Central memory CD8-positive, alpha-beta T cell (primary cell): ENCODE measurements at regions not wholly inside any gene's neighbourhood (a gene's known extent, or its start where the extent isn't known, plus 50 kb on each side); places are given as distances from the start of the nearest gene placed in this dataset.

ENCODE experiments used
- ATAC-seq: fragments of 150-1000 bp; cut with Tn5 transposase; replicated peaks from 2 replicates; pipeline ENCODE4 v1.10.0; 2022; ENCODE audit warnings: mild to moderate bottlenecking, moderate FRiP score, moderate number of reproducible peaks; ENCODE audit not compliant: poor library complexity, severe bottlenecking; ENCODE audit errors: extremely low read depth
- DNase-seq, 2 donors: peaks; one replicate each; pipeline ENCODE4 v3.0.0; 2021; ENCODE audit warnings: low spot score in 2 of 2
- H3K27ac Mint-ChIP-seq: one replicate; pipeline ENCODE4 v1.8.0; 2022; ENCODE audit warnings: low read depth, mild to moderate bottlenecking, moderate library complexity, mixed read lengths
- H3K27me3 Mint-ChIP-seq: one replicate; pipeline ENCODE4 v1.8.0; 2022; ENCODE audit warnings: mixed read lengths
- H3K36me3 Mint-ChIP-seq: one replicate; pipeline ENCODE4 v1.8.0; 2022; ENCODE audit warnings: mild to moderate bottlenecking, moderate library complexity, mixed read lengths; ENCODE audit not compliant: insufficient read depth
- H3K4me1 Mint-ChIP-seq: one replicate; pipeline ENCODE4 v1.8.0; 2022; ENCODE audit warnings: mixed read lengths
- H3K4me3 Mint-ChIP-seq: one replicate; pipeline ENCODE4 v1.8.0; 2022; ENCODE audit warnings: mild to moderate bottlenecking, moderate library complexity, mixed read lengths
- H3K9me3 Mint-ChIP-seq: one replicate; pipeline ENCODE4 v1.8.0; 2022; ENCODE audit warnings: mixed read lengths

DNA sequence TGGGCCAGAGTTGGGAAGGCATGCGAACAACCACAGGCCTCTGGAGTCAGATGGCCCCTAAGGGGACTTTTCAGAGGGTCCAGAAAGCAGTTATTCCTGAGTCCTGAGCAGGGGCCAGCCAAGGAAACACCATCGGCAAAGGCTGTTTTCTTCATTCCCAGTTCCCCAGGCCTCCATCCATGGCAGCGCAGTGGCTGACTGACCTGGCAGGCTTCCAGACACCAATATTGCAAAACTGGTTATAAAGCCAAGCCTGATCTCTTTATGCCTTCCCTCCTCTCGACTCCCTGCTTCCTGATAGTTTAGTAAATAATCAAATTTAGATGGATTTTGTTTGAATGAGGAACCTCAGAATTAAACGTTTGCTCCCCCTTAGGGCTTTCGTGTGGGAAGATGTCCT is 133.4 kb upstream of the ITGA6 start:
- no peak overlapping the region for H3K27ac Mint-ChIP-seq
- no peak overlapping the region for H3K4me3 Mint-ChIP-seq
- H3K27me3 Mint-ChIP-seq: peaks cover 37% of the 10 kb centered on the region
- ATAC-seq (no peak), DNase-seq (no peak)
- H3K9me3 Mint-ChIP-seq: no peaks in the 10 kb centered on the region
- no peaks in the 10 kb centered on the region for H3K36me3 Mint-ChIP-seq
- H3K4me1 Mint-ChIP-seq: no peaks in the 10 kb centered on the region

DNA sequence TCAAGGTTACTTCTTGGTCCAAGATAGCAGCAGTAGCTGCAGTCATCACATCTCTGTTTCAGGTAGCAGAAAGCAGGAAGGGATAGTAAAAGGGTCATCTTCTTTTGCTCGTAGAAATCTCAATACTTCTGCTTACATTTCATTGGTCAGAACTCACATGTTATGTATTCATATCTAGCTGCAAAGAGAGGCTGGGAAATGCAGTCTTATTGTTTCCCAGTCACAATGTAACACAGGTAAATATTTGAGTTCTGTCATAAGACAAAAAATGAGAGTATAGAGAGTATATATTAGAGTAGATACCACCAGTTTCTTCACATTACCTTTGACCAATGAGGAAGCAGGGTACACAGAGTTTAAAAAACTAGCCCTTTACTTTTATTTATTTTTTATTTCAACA is 132.4 kb upstream of the ITGA6 start:
- DNase-seq: no peak
- peaks cover 47% of the 10 kb centered on the region for H3K27me3 Mint-ChIP-seq
- H3K4me3 Mint-ChIP-seq: no peak overlapping the region

DNA sequence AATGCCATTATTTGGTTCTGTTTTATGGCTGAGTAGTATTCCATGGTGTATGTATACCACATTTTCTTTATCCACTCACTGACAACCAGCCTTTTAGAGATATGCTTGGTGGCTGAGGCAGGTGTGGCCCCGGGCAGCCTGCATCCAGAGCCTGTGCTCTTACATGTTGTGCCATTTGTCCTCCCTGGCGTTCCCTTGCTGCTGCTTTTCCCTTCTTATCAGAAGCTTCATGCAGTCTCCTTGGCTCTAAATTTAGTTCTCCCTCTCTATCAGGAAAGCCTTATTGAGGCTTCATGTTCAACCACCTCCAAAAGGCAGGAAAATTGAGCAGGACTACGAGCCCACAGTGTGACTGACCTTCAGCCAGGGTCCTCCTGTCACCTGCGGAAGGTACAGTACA is 131.7 kb upstream of the ITGA6 start:
- no peak overlapping the region for H3K27ac Mint-ChIP-seq
- H3K36me3 Mint-ChIP-seq: no peaks in the 10 kb centered on the region
- ATAC-seq: no peak
- H3K4me1 Mint-ChIP-seq: no peaks in the 10 kb centered on the region
- no peak for DNase-seq
- H3K9me3 Mint-ChIP-seq: no peaks in the 10 kb centered on the region
- H3K27me3 Mint-ChIP-seq: peaks cover 54% of the 10 kb centered on the region
- no peak overlapping the region for H3K4me3 Mint-ChIP-seq

More for the DNA sequence above, 132.4 kb upstream of the ITGA6 start:
- no peak for ATAC-seq
- Mint-ChIP-seq H3K9me3 (no peaks in the 10 kb centered on the region), H3K36me3 (no peaks in the 10 kb centered on the region), H3K4me1 (no peaks in the 10 kb centered on the region), H3K27ac (no peak overlapping the region)

DNA sequence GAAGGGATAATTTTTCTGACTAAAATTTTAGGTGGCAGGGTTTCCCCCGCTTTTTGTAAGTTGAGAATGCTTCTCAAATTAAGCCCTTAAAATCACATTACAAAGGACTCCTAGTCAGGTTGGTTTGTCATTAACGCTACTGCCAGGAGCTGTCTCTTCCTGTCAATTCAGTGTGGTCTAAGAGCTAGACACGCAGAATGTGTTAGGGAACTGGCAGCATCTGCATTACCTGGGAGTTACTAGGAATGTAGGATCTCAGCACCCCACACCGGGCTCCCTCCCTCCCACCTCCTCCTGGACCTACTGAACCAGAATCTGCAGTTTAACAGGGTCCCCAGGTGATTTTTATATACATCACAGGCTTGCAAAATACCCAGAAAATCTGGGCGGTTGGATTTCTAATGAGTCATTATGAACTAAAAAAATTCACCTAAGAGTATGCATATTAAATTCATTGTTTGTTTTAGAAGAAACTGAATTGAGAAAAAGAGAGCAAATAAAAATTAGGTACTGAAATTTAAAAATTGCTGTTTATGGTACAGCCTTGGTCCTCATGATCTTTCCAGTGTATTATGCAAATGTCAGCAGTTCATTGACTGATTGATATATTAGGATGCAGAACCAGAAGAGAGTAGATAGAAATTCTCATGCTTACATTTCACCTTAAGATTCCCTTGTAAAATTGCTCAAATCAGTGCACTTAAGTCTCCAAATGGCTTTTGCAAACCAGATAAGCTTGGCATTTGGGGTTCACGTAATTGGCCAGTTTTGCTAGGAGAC is 130.9 kb upstream of the ITGA6 start:
- no peak overlapping the region for H3K4me3 Mint-ChIP-seq
- DNase-seq (no peak), ATAC-seq (no peak)
- H3K27ac Mint-ChIP-seq: no peak overlapping the region
- no peaks in the 10 kb centered on the region for H3K36me3 Mint-ChIP-seq
- peaks cover 62% of the 10 kb centered on the region for H3K27me3 Mint-ChIP-seq
- no peaks in the 10 kb centered on the region for H3K4me1 Mint-ChIP-seq
- no peaks in the 10 kb centered on the region for H3K9me3 Mint-ChIP-seq

DNA sequence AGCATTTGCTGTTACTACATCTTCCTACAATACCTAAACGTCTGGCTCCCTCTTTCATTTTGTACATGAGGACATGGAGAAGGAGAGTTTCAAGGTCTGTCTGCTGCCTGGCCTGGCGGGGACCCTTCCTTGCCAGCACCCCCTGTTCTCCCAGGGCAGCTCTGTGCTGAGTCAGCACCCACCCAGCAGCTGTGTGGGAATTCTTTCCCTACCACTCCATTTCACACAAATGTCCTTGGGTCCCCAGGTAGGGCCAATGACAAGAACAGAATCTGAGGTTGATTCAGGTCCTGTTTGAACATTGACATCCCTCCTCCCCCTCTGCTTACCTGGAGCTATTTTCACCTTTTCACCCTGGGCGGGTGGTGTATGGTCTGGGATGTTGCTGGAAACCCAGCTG is 129.9 kb upstream of the ITGA6 start:
- ATAC-seq: no peak

DNA sequence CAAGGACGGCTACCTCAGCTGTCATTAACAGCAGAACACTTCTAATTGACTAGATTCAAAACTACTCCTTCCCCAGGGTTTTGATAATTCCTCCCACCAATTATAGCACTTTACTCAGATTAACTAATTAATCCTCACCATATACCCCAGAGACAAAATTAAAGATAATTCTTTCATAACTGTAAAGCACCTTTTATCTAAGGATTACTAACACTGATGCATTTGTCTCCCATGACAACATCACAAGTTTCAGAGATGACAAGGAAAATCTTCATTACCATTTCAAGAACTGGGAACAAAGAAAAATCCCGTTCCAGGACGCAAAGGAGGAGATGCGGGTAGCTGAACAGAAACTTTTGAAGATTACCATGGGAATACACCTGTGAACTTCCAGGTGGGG is 129.4 kb upstream of the ITGA6 start:
- H3K4me1 Mint-ChIP-seq: no peaks in the 10 kb centered on the region
- no peak overlapping the region for H3K4me3 Mint-ChIP-seq
- DNase-seq (no peak), ATAC-seq (no peak)
- H3K27ac Mint-ChIP-seq: no peak overlapping the region
- H3K27me3 Mint-ChIP-seq: peaks cover 75% of the 10 kb centered on the region
- no peaks in the 10 kb centered on the region for H3K9me3 Mint-ChIP-seq
- H3K36me3 Mint-ChIP-seq: no peaks in the 10 kb centered on the region

More for the DNA sequence above, 129.9 kb upstream of the ITGA6 start:
- H3K4me1 Mint-ChIP-seq: no peaks in the 10 kb centered on the region
- H3K27me3 Mint-ChIP-seq: peaks cover 71% of the 10 kb centered on the region
- H3K4me3 Mint-ChIP-seq: no peak overlapping the region
- H3K36me3 Mint-ChIP-seq: no peaks in the 10 kb centered on the region
- no peak overlapping the region for H3K27ac Mint-ChIP-seq
- no peak for DNase-seq
- H3K9me3 Mint-ChIP-seq: no peaks in the 10 kb centered on the region

DNA sequence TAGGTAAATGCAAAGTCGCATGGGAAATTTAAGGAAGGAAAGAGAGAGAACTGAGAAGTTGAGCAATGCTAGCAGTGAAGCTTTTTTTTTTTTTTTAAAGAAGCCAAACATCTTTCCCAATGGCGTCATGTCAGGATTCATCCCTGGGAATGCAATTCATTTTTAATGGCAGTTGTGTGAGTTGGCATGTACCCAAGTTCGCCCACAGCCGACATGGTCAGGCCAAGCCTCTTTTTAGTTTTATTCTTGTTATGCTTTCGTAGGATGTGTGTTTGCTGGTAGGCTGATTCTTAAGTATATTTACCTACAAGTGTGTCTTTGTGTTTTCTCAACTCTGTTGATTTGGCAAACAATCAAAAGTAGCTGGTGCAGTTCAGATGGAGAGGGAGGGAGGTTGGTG is 127.6 kb upstream of the ITGA6 start:
- Mint-ChIP-seq H3K9me3 (no peaks in the 10 kb centered on the region), H3K4me3 (no peak overlapping the region), H3K36me3 (no peaks in the 10 kb centered on the region), H3K27me3 (peaks cover 93% of the 10 kb centered on the region), H3K4me1 (no peaks in the 10 kb centered on the region), H3K27ac (no peak overlapping the region)
- no peak for ATAC-seq
- DNase-seq: no peak

DNA sequence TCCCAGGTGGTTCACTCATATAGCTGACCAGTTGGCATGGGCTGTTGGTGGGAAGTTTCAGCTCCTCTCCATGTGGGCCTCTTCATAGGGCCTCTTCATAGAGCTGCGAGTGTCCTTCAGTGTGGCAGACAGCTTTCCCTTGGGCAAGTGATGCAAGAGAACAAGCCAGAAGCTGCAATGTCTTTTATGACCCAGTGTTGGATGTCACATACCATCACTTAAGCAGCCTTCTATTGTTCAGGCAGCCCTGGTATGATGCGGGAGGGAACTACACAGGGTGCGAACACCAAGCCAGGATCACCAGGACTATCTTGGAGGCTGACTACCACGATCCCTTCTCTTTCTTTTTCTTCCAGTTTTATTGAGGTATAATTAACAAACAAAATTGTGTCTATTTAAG is 126.5 kb upstream of the ITGA6 start:
- H3K4me1 Mint-ChIP-seq: no peaks in the 10 kb centered on the region
- H3K27ac Mint-ChIP-seq: no peak overlapping the region
- H3K4me3 Mint-ChIP-seq: no peak overlapping the region
- H3K9me3 Mint-ChIP-seq: no peaks in the 10 kb centered on the region
- H3K27me3 Mint-ChIP-seq: peaks cover 92% of the 10 kb centered on the region
- ATAC-seq (no peak), DNase-seq (no peak)
- H3K36me3 Mint-ChIP-seq: no peaks in the 10 kb centered on the region

DNA sequence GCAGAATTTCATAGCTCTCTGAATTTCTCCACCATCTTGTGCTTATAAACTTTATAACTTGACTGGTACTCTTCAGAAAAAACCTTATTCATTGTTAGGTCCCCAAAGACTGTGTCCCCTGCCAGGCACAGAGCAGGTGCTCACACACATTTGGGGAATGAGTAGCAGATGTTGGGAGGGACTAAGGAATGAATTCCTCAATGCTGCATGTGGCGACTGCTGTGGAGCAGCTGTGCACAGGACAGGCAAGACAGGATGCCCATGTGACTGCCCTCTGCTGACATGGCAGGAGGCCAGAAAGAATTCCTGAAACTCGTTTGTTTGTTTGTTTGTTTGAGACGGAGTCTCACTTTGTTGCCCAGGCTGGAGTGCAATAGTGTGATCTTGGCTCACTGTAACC is 122.3 kb upstream of the ITGA6 start:
- Mint-ChIP-seq H3K36me3 (no peaks in the 10 kb centered on the region), H3K9me3 (no peaks in the 10 kb centered on the region), H3K27ac (no peak overlapping the region), H3K4me1 (no peaks in the 10 kb centered on the region), H3K27me3 (peaks cover 58% of the 10 kb centered on the region), H3K4me3 (no peak overlapping the region)
- no peak for ATAC-seq
- no peak for DNase-seq

DNA sequence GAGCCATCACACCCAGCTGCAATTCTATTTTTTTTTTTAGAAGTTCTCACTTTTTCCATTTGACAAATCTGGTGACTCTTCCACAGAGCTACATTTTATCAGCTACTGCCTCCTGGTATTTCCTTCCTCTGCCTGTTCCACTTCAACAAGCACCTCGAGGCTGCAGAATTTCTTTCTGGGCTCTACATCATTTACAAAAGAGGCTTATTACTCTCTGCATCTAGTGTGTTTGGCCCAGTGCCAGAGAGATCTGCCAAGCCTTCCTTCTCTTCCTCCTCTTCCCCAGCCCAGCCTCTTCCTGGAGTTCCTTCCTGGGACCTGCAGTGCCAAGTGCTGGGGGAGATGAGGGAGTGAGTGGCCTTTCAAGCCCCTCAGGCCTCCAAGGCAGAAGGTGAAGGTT is 119.6 kb upstream of the ITGA6 start:
- no peak for DNase-seq
- no peak overlapping the region for H3K4me3 Mint-ChIP-seq
- peaks cover 34% of the 10 kb centered on the region for H3K27me3 Mint-ChIP-seq
- H3K36me3 Mint-ChIP-seq: no peaks in the 10 kb centered on the region
- H3K27ac Mint-ChIP-seq: no peak overlapping the region
- H3K9me3 Mint-ChIP-seq: no peaks in the 10 kb centered on the region
- H3K4me1 Mint-ChIP-seq: no peaks in the 10 kb centered on the region
- ATAC-seq: no peak

DNA sequence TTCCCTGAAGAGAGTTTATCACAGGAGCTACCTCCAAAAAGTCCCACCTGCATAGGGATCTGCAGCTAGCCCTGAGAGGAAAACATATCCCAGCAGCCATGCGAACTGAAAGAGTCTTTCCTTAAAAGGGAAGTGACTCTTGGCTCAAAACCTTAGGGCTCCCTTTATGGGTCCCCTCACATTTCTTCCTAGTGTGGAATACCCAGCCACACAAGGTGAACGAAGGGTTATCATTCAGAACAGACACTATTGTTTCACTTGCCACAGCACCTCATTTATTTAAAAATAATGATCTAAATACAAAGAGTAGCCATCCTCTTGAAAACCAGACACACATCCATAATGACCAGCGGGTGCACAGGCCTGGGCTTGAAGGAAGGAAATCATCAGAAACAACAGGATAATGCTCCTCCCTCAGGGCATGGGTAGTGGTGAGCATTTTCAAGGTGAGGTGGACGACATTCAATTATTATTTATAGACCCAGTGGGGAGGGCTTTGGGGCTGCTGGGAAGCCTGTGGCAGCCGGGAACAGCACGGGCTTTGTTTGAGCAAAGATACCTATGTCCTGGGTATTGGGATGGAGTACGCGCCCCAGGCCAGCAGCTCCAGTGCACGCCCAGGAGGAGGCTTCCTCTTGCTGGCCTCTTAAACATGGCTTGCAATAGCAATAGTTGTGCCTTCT is 119.0 kb upstream of the ITGA6 start:
- no peak overlapping the region for H3K27ac Mint-ChIP-seq
- no peak overlapping the region for H3K4me3 Mint-ChIP-seq
- DNase-seq (no peak), ATAC-seq (no peak)
- no peaks in the 10 kb centered on the region for H3K4me1 Mint-ChIP-seq
- no peaks in the 10 kb centered on the region for H3K9me3 Mint-ChIP-seq
- peaks cover 34% of the 10 kb centered on the region for H3K27me3 Mint-ChIP-seq
- no peaks in the 10 kb centered on the region for H3K36me3 Mint-ChIP-seq

DNA sequence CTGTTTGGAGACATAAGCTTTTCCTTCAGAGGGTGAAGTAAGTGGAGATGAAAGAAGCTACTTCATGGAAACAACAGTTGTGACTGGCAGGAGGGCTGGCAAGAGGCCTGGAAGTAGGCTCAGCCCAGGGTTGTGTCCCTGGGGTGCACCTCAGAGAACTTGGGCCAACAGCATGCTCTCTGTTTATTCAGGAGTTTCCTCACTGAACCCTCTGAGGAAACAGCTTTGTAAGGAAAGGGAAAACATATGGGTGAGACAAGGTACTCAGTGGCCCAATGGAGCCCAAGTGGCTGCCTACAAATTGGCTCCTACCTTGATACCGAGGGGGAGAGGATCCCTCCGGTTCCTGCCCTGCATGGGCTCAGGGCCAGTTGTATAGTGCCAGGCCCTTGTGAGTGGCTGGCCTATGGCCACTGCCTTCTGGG is 115.5 kb upstream of the ITGA6 start:
- Mint-ChIP-seq H3K9me3 (no peaks in the 10 kb centered on the region), H3K4me3 (no peak overlapping the region), H3K4me1 (no peaks in the 10 kb centered on the region), H3K27ac (no peak overlapping the region), H3K36me3 (no peaks in the 10 kb centered on the region), H3K27me3 (peaks cover 18% of the 10 kb centered on the region)
- DNase-seq (no peak), ATAC-seq (no peak)

DNA sequence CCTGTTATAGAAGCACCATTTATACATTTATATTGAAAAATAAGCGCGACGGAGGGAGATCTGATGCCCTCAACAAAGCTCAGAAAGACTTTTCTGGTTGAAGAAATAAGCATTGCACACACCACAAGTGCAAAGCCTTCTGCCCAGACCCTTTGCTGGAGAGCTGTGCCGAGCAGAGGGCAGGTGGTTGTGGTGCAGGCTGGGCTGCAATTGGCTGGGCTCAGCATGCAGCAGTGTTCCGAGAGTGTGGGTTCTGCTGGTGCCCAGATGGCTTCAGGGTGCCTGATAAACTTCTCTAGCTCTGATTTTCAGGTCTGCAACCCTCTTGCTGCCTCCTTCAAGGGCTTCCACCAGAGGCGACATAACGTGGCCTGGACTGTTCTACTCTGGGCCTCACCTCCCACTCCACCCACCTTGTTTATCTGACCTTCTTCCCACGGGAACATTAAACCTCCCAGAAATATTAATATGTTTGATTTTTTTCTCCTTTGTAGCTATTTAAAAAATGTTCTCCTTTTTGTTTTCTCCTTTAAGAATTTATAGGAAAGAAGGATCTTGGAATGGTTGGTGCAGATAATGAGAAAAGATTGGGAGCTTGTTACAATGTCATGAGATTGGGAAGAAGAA is 113.6 kb upstream of the ITGA6 start:
- ATAC-seq: no peak
- no peaks in the 10 kb centered on the region for H3K36me3 Mint-ChIP-seq
- H3K4me3 Mint-ChIP-seq: no peak overlapping the region
- no peak overlapping the region for H3K27ac Mint-ChIP-seq
- no peaks in the 10 kb centered on the region for H3K4me1 Mint-ChIP-seq
- H3K27me3 Mint-ChIP-seq: peaks cover 18% of the 10 kb centered on the region
- DNase-seq: no peak
- no peaks in the 10 kb centered on the region for H3K9me3 Mint-ChIP-seq
